ENCODE measurements at regions not wholly inside any gene's neighbourhood (a gene's known extent, or its start where the extent isn't known, plus 50 kb on each side); places are given as distances from the start of the nearest gene placed in this dataset.
A peak's percentile ranks its signal among the peaks of the same experiment; 100 is the strongest.
"Not testable (repeated sequence)": the region's sequence is repeated elsewhere in the genome, so short reads cannot be mapped to it uniquely, and the experiment has no call there.

DNA sequence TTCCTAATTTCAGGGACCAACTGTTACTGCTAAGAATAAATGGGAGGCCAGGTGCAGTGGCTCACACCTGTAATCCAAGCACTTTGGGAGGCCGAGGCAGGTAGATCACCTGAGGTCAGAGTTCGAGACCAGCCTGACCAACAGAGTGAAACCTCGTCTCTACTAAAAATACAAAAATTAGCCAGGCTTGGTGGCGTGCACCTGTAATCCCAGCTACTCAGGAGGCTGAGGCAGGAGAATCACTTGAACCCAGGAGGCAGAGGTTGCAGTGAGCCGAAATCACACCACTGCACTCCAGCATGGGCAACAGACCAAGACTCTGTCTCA lies 95.6 kb upstream of the CHD2 start:
- H3K9me3 ChIP-seq (ENCODE audit: control insufficient read depth, insufficient read depth, low read length); H3K27me3 ChIP-seq (ENCODE audit: control insufficient read depth, insufficient read depth, low read length); H3K36me3 ChIP-seq (ENCODE audit: control insufficient read depth, insufficient read depth, low read length); DNase-seq; ATAC-seq (ENCODE audit: low read depth); H3K9me1 ChIP-seq (ENCODE audit: insufficient read depth, low read length); BruUV-seq (replicated peaks); H4K20me1 ChIP-seq (ENCODE audit: insufficient read depth, low read length); H2AFZ ChIP-seq (replicated peaks; ENCODE audit: low read length, poor library complexity); H3K4me3 ChIP-seq (ENCODE audit: insufficient read depth, low read depth, low read length): not testable (repeated sequence)
- peak overlapping the region; percentile 98 for H2BK120ac ChIP-seq (ENCODE audit: low read depth, low read length)
- intact Hi-C loops (cut with micrococcal nuclease), result loop anchor here (1.0 to 10.0 kb wide), 2 partner anchors 78 to 190 kb away; no protein-coding TSS in a partner anchor
- peak overlapping the region; percentile 93 for H2BK5ac ChIP-seq (ENCODE audit: low read depth, low read length, poor library complexity, severe bottlenecking)
- peaks cover 9 to 28% of the 10 kb centered on the region in 2 experiments; a peak in 3 of 4 replicates for H3K79me1 ChIP-seq (ENCODE audit: low read depth in 1 of 2, low read length in 2 of 2)
- 0 out of 2 replicates have a peak overlapping the region, but pooled peaks have one; percentile 2 for H3K9ac ChIP-seq (ENCODE audit: low read depth, low read length)
- H4K5ac ChIP-seq (ENCODE audit: low read depth, low read length), result peak overlapping the region; percentile 93
- in situ Hi-C loops (cut with MboI; ENCODE audit: low sequenced_read_pairs), result loop anchor here (5.0 to 25.0 kb wide), 2 partner anchors 108 to 1817 kb away; partner anchors contain the start of gene PRC1
- H3K14ac ChIP-seq (replicated peaks; ENCODE audit: low read depth, low read length), result peak overlapping the region; percentile 81
- H4K8ac ChIP-seq (ENCODE audit: low read depth in 2 of 2, low read length in 2 of 2), result peak overlapping the region; percentile 2 to 84; a peak in 3 of 4 replicates
- H2BK20ac ChIP-seq (ENCODE audit: low read depth, low read length), result peak overlapping the region; percentile 96
- H3K18ac ChIP-seq (ENCODE audit: low read depth, low read length), result peak overlapping the region; percentile 89
- H3K56ac ChIP-seq (ENCODE audit: extremely low read depth, insufficient read depth, low read length), result peak overlapping the region; percentile 34; the same call in 1 of the 2 replicates
- peak overlapping the region; percentile 4 for H2AK9ac ChIP-seq (replicated peaks; ENCODE audit: low read depth, low read length, poor library complexity)
- H3K4me1 ChIP-seq (ENCODE audit: control insufficient read depth, insufficient read depth, low read length), result peaks cover 18% of the 10 kb centered on the region
- H4K91ac ChIP-seq (ENCODE audit: insufficient read depth, low read depth, low read length), result peak overlapping the region; percentile 97
- H2AK5ac ChIP-seq (ENCODE audit: low read depth, low read length), result peak overlapping the region; percentile 26; the same call in 1 of the 2 replicates
- H2BK15ac ChIP-seq (ENCODE audit: low read depth, low read length), result peak overlapping the region; percentile 89; the same call in 2 of the 3 replicates
- H3K27ac ChIP-seq (ENCODE audit: insufficient read depth, low read length), result peak overlapping the region; percentile 72
- ChIA-PET POLR2A (ENCODE audit: unreplicated experiment) (interaction anchor here (1.4 kb wide), 1 partner anchor 78 kb away, joined by 9 read pairs; no protein-coding TSS in a partner anchor), CTCF (interaction anchor here (0.7 to 1.2 kb wide), 2 partner anchors 114 to 144 kb away, joined by 4 read pairs; no protein-coding TSS in a partner anchor)
- H3K4me2 ChIP-seq (ENCODE audit: low read depth, low read length), result peak overlapping the region; percentile 26; the same call in 1 of the 2 replicates
- no CpG with 5 or more reads among the region's 5 CpGs for WGBS, 2 experiments (ENCODE audit: extremely low coverage in 2 of 2, insufficient read length in 1 of 2)
- peak overlapping the region; percentile 77; the same call in 1 of the 2 replicates for H3K23ac ChIP-seq (ENCODE audit: low read depth, low read length)
- H3K4ac ChIP-seq (ENCODE audit: low read depth, low read length), result peak overlapping the region; percentile 93
- dilution Hi-C loops (cut with HindIII; ENCODE audit: low sequenced_read_pairs, unreplicated experiment), result loop anchor here (25.0 kb wide), 1 partner anchor 133 kb away; no protein-coding TSS in a partner anchor
